ENCODE measurements at regions not wholly inside any gene's neighbourhood (a gene's known extent, or its start where the extent isn't known, plus 50 kb on each side); places are given as distances from the start of the nearest gene placed in this dataset.
A peak's percentile ranks its signal among the peaks of the same experiment; 100 is the strongest.
"Not testable (repeated sequence)": the region's sequence is repeated elsewhere in the genome, so short reads cannot be mapped to it uniquely, and the experiment has no call there.

- intact Hi-C loops (cut with DNase I); DNase-seq; ATAC-seq: not testable (repeated sequence)
Measured at GRCh38 chr4:154117726-154118125, 328.8 kb upstream of the SFRP2 start.

- intact Hi-C loops (cut with DNase I) = no loop called here
Measured at GRCh38 chr4:154107337-154107736, 318.5 kb upstream of the SFRP2 start.

GRCh38 chr4:154088741-154089140 lies 299.9 kb upstream of the SFRP2 start:
- ATAC-seq (no peak), DNase-seq (no peak)
- intact Hi-C loops (cut with DNase I) = no loop called here

More at GRCh38 chr4:154107337-154107736, 318.5 kb upstream of the SFRP2 start:
- DNase-seq = no peak
- no peak for ATAC-seq

- intact Hi-C loops (cut with DNase I) = no loop called here
- ATAC-seq (no peak), DNase-seq (no peak)
Measured at GRCh38 chr4:154086247-154086646, 297.4 kb upstream of the SFRP2 start.

- no peak for DNase-seq
- ATAC-seq = peak in 1 of 2 donors; percentile 84
- intact Hi-C loops (cut with DNase I) = no loop called here
Measured at GRCh38 chr4:154084864-154085263, 296.0 kb upstream of the SFRP2 start.

- intact Hi-C loops (cut with DNase I) = no loop called here
- DNase-seq (no peak), ATAC-seq (no peak)
Measured at GRCh38 chr4:154082760-154083535, 294.1 kb upstream of the SFRP2 start.

GRCh38 chr4:154081391-154081790 lies 292.5 kb upstream of the SFRP2 start:
- ATAC-seq (no peak), DNase-seq (no peak)
- intact Hi-C loops (cut with DNase I) = no loop called here

- intact Hi-C loops (cut with DNase I) = no loop called here
- ATAC-seq = no peak
- no peak for DNase-seq
Measured at GRCh38 chr4:154078504-154079350, 289.8 kb upstream of the SFRP2 start.

- DNase-seq (no peak), ATAC-seq (no peak)
- intact Hi-C loops (cut with DNase I) = no loop called here
Measured at GRCh38 chr4:154076921-154077320, 288.0 kb upstream of the SFRP2 start.

- ATAC-seq = peak in 1 of 2 donors; percentile 24
Measured at GRCh38 chr4:154073107-154073822, 284.4 kb upstream of the SFRP2 start.

GRCh38 chr4:154067786-154068185 lies 278.9 kb upstream of the SFRP2 start:
- ATAC-seq (no peak), DNase-seq (no peak)
- intact Hi-C loops (cut with DNase I) = no loop called here

More at GRCh38 chr4:154073107-154073822, 284.4 kb upstream of the SFRP2 start:
- intact Hi-C loops (cut with DNase I) = no loop called here
- DNase-seq = no peak

- ATAC-seq (no peak), DNase-seq (no peak)
- intact Hi-C loops (cut with DNase I) = no loop called here
Measured at GRCh38 chr4:154065368-154065767, 276.5 kb upstream of the SFRP2 start.

GRCh38 chr4:154064244-154064643 lies 275.4 kb upstream of the SFRP2 start:
- intact Hi-C loops (cut with DNase I) = no loop called here
- DNase-seq (no peak), ATAC-seq (no peak)

GRCh38 chr4:154049457-154050181 lies 260.7 kb upstream of the SFRP2 start:
- ATAC-seq (peak; percentile 68 to 80), DNase-seq (no peak)
- intact Hi-C loops (cut with DNase I) = no loop called here

GRCh38 chr4:154047733-154048132 lies 258.9 kb upstream of the SFRP2 start:
- intact Hi-C loops (cut with DNase I) = no loop called here
- ATAC-seq = no peak
- DNase-seq = no peak

- ATAC-seq (no peak), DNase-seq (no peak)
- intact Hi-C loops (cut with DNase I) = no loop called here
Measured at GRCh38 chr4:154044742-154045485, 256.0 kb upstream of the SFRP2 start.

- ATAC-seq (no peak), DNase-seq (no peak)
- intact Hi-C loops (cut with DNase I) = no loop called here
Measured at GRCh38 chr4:154044108-154044531, 255.2 kb upstream of the SFRP2 start.

- intact Hi-C loops (cut with DNase I) = no loop called here
- DNase-seq (no peak), ATAC-seq (no peak)
Measured at GRCh38 chr4:154041640-154042039, 252.8 kb upstream of the SFRP2 start.
